H1 (cell line): ENCODE measurements at regions not wholly inside any gene's neighbourhood (a gene's known extent, or its start where the extent isn't known, plus 50 kb on each side); places are given as distances from the start of the nearest gene placed in this dataset.

Experiments used
- CTCF ChIA-PET: fragments of 300-600 bp; sonication (Branson Sonifier 250); formaldehyde crosslinking; loops from one replicate; lab custom pipeline; 2021; ENCODE audit not compliant: partially characterized antibody; lab: Charles Lee
- POLR2A ChIA-PET: fragments of 300-600 bp; sonication (Branson Sonifier 250); formaldehyde crosslinking; loops from one replicate; lab custom pipeline; 2021; ENCODE audit warnings: inconsistent platforms; ENCODE audit not compliant: partially characterized antibody; lab: Charles Lee
- DNase-seq, 2 experiments: peaks; one replicate each; pipeline versions ENCODE4 v3.0.0 to v3.0.0-alpha.2; 2010 to 2022; ENCODE audit warnings: low spot score in 2 of 2, low read depth in 1 of 2, mixed read lengths in 1 of 2
- FAIRE-seq: peaks from 2 replicates; lab custom pipeline; 2011; peaks lifted over from hg19 to GRCh38; lab: Jason Lieb, UNC
- H2AFZ ChIP-seq: 2 replicates; pipeline ENCODE4 v1.8.1; 2012; ENCODE audit warnings: low read length, inconsistent platforms
- H2AK5ac ChIP-seq: 2 replicates; pipeline ENCODE4 v1.6.1; 2013; ENCODE audit warnings: low read depth, low read length
- H2BK120ac ChIP-seq: replicated peaks from 2 replicates; pipeline ENCODE3; 2013; ENCODE audit warnings: low read depth, low read length, inconsistent platforms
- H2BK12ac ChIP-seq: 2 replicates; pipeline ENCODE4 v1.6.1; 2013; ENCODE audit warnings: low read depth, low read length
- H2BK15ac ChIP-seq: 2 replicates; pipeline ENCODE4 v1.6.1; 2013; ENCODE audit warnings: low read length
- H2BK20ac ChIP-seq: 2 replicates; pipeline ENCODE4 v1.6.1; 2013; ENCODE audit warnings: low read length
- H2BK5ac ChIP-seq: 2 replicates; pipeline ENCODE4 v1.6.1; 2013; ENCODE audit warnings: low read depth, low read length
- H3K14ac ChIP-seq: 2 replicates; pipeline ENCODE4 v1.6.1; 2013; ENCODE audit warnings: inconsistent platforms; ENCODE audit not compliant: insufficient read length
- H3K18ac ChIP-seq: 2 replicates; pipeline ENCODE4 v1.6.1; 2013; ENCODE audit warnings: low read length; ENCODE audit errors: extremely low read depth
- H3K23ac ChIP-seq: 2 replicates; pipeline ENCODE4 v1.6.1; 2013; ENCODE audit warnings: inconsistent platforms; ENCODE audit not compliant: insufficient read length
- H3K23me2 ChIP-seq: 2 replicates; pipeline ENCODE4 v1.6.1; 2013; ENCODE audit warnings: low read depth, low read length
- H3K27ac ChIP-seq: 2 replicates; pipeline ENCODE4 v1.6.1; 2011; ENCODE audit warnings: low read depth, low read length, inconsistent platforms
- H3K27me3 ChIP-seq, 4 experiments: replicated peaks in 1 of 4; 1 replicate in 1 of 4; 2 replicates in 3 of 4; pipeline versions ENCODE4 v1.6.1 to v1.8.1; 2011 to 2013; ENCODE audit warnings: low read length in 3 of 4, mild to moderate bottlenecking in 3 of 4, inconsistent platforms in 2 of 4, mixed read lengths in 2 of 4, moderate library complexity in 1 of 4; ENCODE audit not compliant: control insufficient read depth in 3 of 4, insufficient read depth in 3 of 4; ENCODE audit errors: extremely low read depth in 1 of 4
- H3K36me3 ChIP-seq, 4 experiments: 2 replicates each; pipeline versions ENCODE4 v1.6.1 to v1.8.1; 2011 to 2013; ENCODE audit warnings: mild to moderate bottlenecking in 4 of 4, low read length in 3 of 4, moderate library complexity in 2 of 4, control low read depth in 1 of 4, inconsistent platforms in 1 of 4; ENCODE audit not compliant: insufficient read depth in 4 of 4, control insufficient read depth in 2 of 4
- H3K4ac ChIP-seq: replicated peaks from 2 replicates; pipeline ENCODE3; 2013; ENCODE audit warnings: low read length, low read depth, mixed read lengths, inconsistent platforms; ENCODE audit not compliant: insufficient read length
- H3K4me1 ChIP-seq, 4 experiments: replicated peaks in 1 of 4; 1 replicate in 1 of 4; 2 replicates in 3 of 4; pipeline versions ENCODE4 v1.6.1 to v1.8.1; 2011 to 2013; ENCODE audit warnings: low read length in 3 of 4, inconsistent platforms in 2 of 4, mixed read lengths in 1 of 4; ENCODE audit not compliant: insufficient read depth in 4 of 4, control insufficient read depth in 3 of 4
- H3K4me2 ChIP-seq, 2 experiments: 2 replicates each; pipeline versions ENCODE4 v1.6.1 to v1.8.1; 2011 to 2013; ENCODE audit warnings: low read depth in 2 of 2, low read length in 2 of 2, control low read depth in 1 of 2, inconsistent platforms in 1 of 2, mild to moderate bottlenecking in 1 of 2; ENCODE audit not compliant: insufficient read depth in 1 of 2
- H3K4me3 ChIP-seq, 4 experiments: fragments of 200-600, 300-600 bp in 1 of 4; sonication (generic), shearing (Covaris generic), sonication (Bioruptor Twin) in 1 of 4; 2 replicates each; pipeline versions ENCODE4 v1.5.1 to v1.8.1; 2011 to 2016; ENCODE audit warnings: low read length in 4 of 4, low read depth in 3 of 4, control low read depth in 2 of 4, inconsistent platforms in 2 of 4, mild to moderate bottlenecking in 2 of 4, mixed read lengths in 1 of 4, moderate library complexity in 1 of 4; ENCODE audit not compliant: insufficient read depth in 2 of 4; ENCODE audit errors: extremely low read depth in 1 of 4
- H3K56ac ChIP-seq: replicated peaks from 2 replicates; pipeline ENCODE3; 2013; ENCODE audit warnings: low read depth, mild to moderate bottlenecking, mixed read lengths, low read length, inconsistent platforms; ENCODE audit not compliant: insufficient read length
- H3K79me1 ChIP-seq: 2 replicates; pipeline ENCODE4 v1.6.1; 2013; ENCODE audit warnings: low read depth, low read length, control low read depth
- H3K79me2 ChIP-seq, 2 experiments: 2 replicates each; pipeline versions ENCODE4 v1.6.1 to v1.8.1; 2012 to 2013; ENCODE audit warnings: low read length in 2 of 2, mild to moderate bottlenecking in 2 of 2, inconsistent platforms in 1 of 2; ENCODE audit not compliant: insufficient read depth in 2 of 2, control insufficient read depth in 1 of 2
- H3K9ac ChIP-seq, 4 experiments: replicated peaks in 1 of 4; 1 replicate in 1 of 4; 2 replicates in 3 of 4; pipeline versions ENCODE4 v1.6.1 to v1.8.1; 2011 to 2013; ENCODE audit warnings: low read depth in 3 of 4, low read length in 3 of 4, control low read depth in 2 of 4, mild to moderate bottlenecking in 2 of 4, moderate library complexity in 2 of 4, inconsistent platforms in 1 of 4; ENCODE audit errors: extremely low read depth in 1 of 4
- H3K9me3 ChIP-seq, 2 experiments: 2 replicates each; pipeline versions ENCODE4 v1.6.1 to v1.8.1; 2012 to 2013; ENCODE audit warnings: mild to moderate bottlenecking in 2 of 2, moderate library complexity in 2 of 2, control low read depth in 1 of 2, inconsistent platforms in 1 of 2, low read depth in 1 of 2, low read length in 1 of 2, mixed read lengths in 1 of 2; ENCODE audit not compliant: insufficient read depth in 2 of 2
- H4K20me1 ChIP-seq, 2 experiments: replicated peaks in 1 of 2; 2 replicates each; pipeline versions ENCODE3 to v1.8.1; 2011 to 2013; ENCODE audit warnings: inconsistent platforms in 2 of 2, low read length in 2 of 2, mild to moderate bottlenecking in 1 of 2; ENCODE audit not compliant: insufficient read depth in 2 of 2, control insufficient read depth in 1 of 2
- H4K5ac ChIP-seq: 2 replicates; pipeline ENCODE4 v1.6.1; 2013; ENCODE audit warnings: low read length, low read depth, mixed read lengths, inconsistent platforms; ENCODE audit not compliant: insufficient read length
- H4K8ac ChIP-seq: 2 replicates; pipeline ENCODE4 v1.8.0; 2013; ENCODE audit warnings: mild to moderate bottlenecking, moderate library complexity, low read length, inconsistent platforms; ENCODE audit not compliant: insufficient read depth; ENCODE audit errors: extremely low read depth
- H4K91ac ChIP-seq: replicated peaks from 2 replicates; pipeline ENCODE3; 2013; ENCODE audit warnings: low read length, mixed read lengths, inconsistent platforms; ENCODE audit not compliant: insufficient read length
- CHD1 ChIP-seq: IDR thresholded peaks from 2 replicates; pipeline ENCODE4 v1.6.1; 2012; ENCODE audit warnings: low read depth, low read length, improper control_type of control experiment
- CTBP2 ChIP-seq: IDR thresholded peaks from 2 replicates; pipeline ENCODE4 v1.7.0; 2011; ENCODE audit warnings: borderline replicate concordance, mild to moderate bottlenecking, moderate library complexity, mixed read lengths, low read length; ENCODE audit not compliant: insufficient read depth, insufficient read length
- E2F6 ChIP-seq: IDR thresholded peaks from 2 replicates; pipeline ENCODE4 v1.6.1; 2012; ENCODE audit warnings: inconsistent platforms
- SUZ12 ChIP-seq: fragments of 200-600 bp; sonication (generic); IDR thresholded peaks from 2 replicates; pipeline ENCODE4 v1.6.1; 2012; ENCODE audit warnings: mild to moderate bottlenecking, inconsistent platforms, low read length, moderate library complexity, mixed read lengths
- WGBS, 2 experiments: shearing (Covaris generic) in 1 of 2; methylation state at CpG; one replicate each; pipeline versions ENCODE4 v1.1.6 to v1.1.7; 2013 to 2015; ENCODE audit warnings: low lambda C conversion rate in 2 of 2, mixed read lengths in 2 of 2, inconsistent platforms in 1 of 2, low coverage in 1 of 2, missing lambda C conversion rate in 1 of 2; ENCODE audit not compliant: insufficient replicate concordance in 2 of 2, insufficient coverage in 1 of 2, insufficient read length in 1 of 2; ENCODE audit errors: extremely low coverage in 1 of 2, missing lambda C conversion rate in 1 of 2; 5-methylcytosine and 5-hydroxymethylcytosine counted together

DNA sequence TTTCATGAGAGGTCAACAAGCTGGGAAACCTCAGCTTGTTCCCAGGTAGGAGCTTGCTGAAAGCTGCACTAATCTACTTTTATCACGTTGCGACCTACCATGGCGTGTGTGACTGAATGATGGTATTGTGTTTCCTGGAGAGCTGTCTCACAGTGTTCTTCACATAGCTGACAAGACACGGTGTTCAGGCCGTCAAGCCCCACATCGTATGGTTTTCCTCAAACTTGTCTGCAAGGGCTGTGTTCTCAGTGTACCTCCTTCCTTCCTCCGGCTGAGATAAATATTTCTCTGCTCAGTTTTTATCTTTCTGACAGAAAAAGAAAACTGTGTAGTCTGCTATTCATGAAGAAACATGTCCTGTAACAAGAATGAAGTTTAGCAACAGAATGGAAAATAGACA lies 244.8 kb downstream of the DCDC2C start:
- no peak overlapping the region for H2BK15ac ChIP-seq
- no peak overlapping the region for H2BK120ac ChIP-seq
- peaks cover 8 to 14% of the 10 kb centered on the region in 2 experiments; a peak in 3 of 4 replicates for H3K9me3 ChIP-seq
- no peaks in the 10 kb centered on the region for H3K79me2 ChIP-seq
- H3K4ac ChIP-seq = no peak overlapping the region
- no peak overlapping the region for H4K8ac ChIP-seq
- no peak overlapping the region for H3K4me2 ChIP-seq
- H3K18ac ChIP-seq = no peak overlapping the region
- H3K4me3 ChIP-seq = no peak overlapping the region
- no peak overlapping the region for H2AK5ac ChIP-seq
- no peak overlapping the region for H2BK12ac ChIP-seq
- DNase-seq = no peak
- H3K23ac ChIP-seq = no peak overlapping the region
- no peaks in the 10 kb centered on the region for H3K79me1 ChIP-seq
- H3K4me1 ChIP-seq = no peaks in the 10 kb centered on the region
- no peak for FAIRE-seq
- H3K27me3 ChIP-seq = no peaks in the 10 kb centered on the region
- H3K23me2 ChIP-seq = no peaks in the 10 kb centered on the region
- WGBS, 2 experiments = 75% methylated on average over 7 of the region's 7 CpGs; no CpG with 5 or more reads in 1 of the 2 experiments
- H3K14ac ChIP-seq = no peak overlapping the region
- H4K91ac ChIP-seq = no peak overlapping the region
- H3K56ac ChIP-seq = no peak overlapping the region
- ChIA-PET POLR2A (no interaction called here), CTCF (interaction anchor here (0.6 to 1.3 kb wide), 2 partner anchors 8 to 220 kb away, joined by 4 read pairs; no protein-coding TSS in a partner anchor)
- H2BK5ac ChIP-seq = no peak overlapping the region
- H3K27ac ChIP-seq = no peak overlapping the region
- H2AFZ ChIP-seq = no peak overlapping the region
- TF ChIP-seq CHD1 (no peak), E2F6 (no peak), CTBP2 (no peak), SUZ12 (no peak)
- H4K5ac ChIP-seq = no peak overlapping the region
- H2BK20ac ChIP-seq = no peak overlapping the region
- no peaks in the 10 kb centered on the region for H4K20me1 ChIP-seq
- H3K36me3 ChIP-seq = no peaks in the 10 kb centered on the region
- no peak overlapping the region for H3K9ac ChIP-seq
